ENCODE measurements at regions not wholly inside any gene's neighbourhood (a gene's known extent, or its start where the extent isn't known, plus 50 kb on each side); places are given as distances from the start of the nearest gene placed in this dataset.

- H4K20me1 ChIP-seq (replicated peaks in 1 of 2; ENCODE audit: control insufficient read depth in 1 of 2, insufficient read depth in 2 of 2, low read length in 2 of 2), result no peaks in the 10 kb centered on the region
- no peak for FAIRE-seq
- no peak overlapping the region for H3K4me2 ChIP-seq (ENCODE audit: insufficient read depth in 1 of 2, low read depth in 2 of 2, low read length in 2 of 2)
- no peaks in the 10 kb centered on the region for H3K79me1 ChIP-seq (ENCODE audit: low read depth, low read length)
- H3K4ac ChIP-seq (replicated peaks; ENCODE audit: insufficient read length, low read depth, low read length), result no peak overlapping the region
- H3K79me2 ChIP-seq (ENCODE audit: control insufficient read depth in 1 of 2, insufficient read depth in 2 of 2, low read length in 2 of 2), result no peaks in the 10 kb centered on the region
- H2BK5ac ChIP-seq (ENCODE audit: low read depth, low read length), result no peak overlapping the region
- ChIA-PET CTCF (ENCODE audit: partially characterized antibody) (interaction anchor here (0.7 kb wide), 1 partner anchor 429 kb away, joined by 3 read pairs; no protein-coding TSS in a partner anchor), POLR2A (ENCODE audit: partially characterized antibody) (no interaction called here)
- no peaks in the 10 kb centered on the region for H3K4me1 ChIP-seq (replicated peaks in 1 of 4; ENCODE audit: control insufficient read depth in 3 of 4, insufficient read depth in 4 of 4, low read length in 3 of 4)
- H2AK5ac ChIP-seq (ENCODE audit: low read depth, low read length), result no peak overlapping the region
- H3K23ac ChIP-seq (ENCODE audit: insufficient read length), result no peak overlapping the region
- H3K18ac ChIP-seq (ENCODE audit: extremely low read depth, low read length), result no peak overlapping the region
- no peaks in the 10 kb centered on the region for H3K23me2 ChIP-seq (ENCODE audit: low read depth, low read length)
- H3K27ac ChIP-seq (ENCODE audit: low read depth, low read length), result no peak overlapping the region
- no peak for DNase-seq (ENCODE audit: low read depth in 1 of 2, low spot score in 2 of 2)
- peaks cover 0 to 4% (median 0%) of the 10 kb centered on the region in 4 experiments; a peak in 1 of 8 replicates for H3K36me3 ChIP-seq (ENCODE audit: control insufficient read depth in 2 of 4, insufficient read depth in 4 of 4, low read length in 3 of 4)
- no peak overlapping the region for H2AFZ ChIP-seq (ENCODE audit: low read length)
- no peak overlapping the region for H4K91ac ChIP-seq (replicated peaks; ENCODE audit: insufficient read length, low read length)
- WGBS, 2 experiments (ENCODE audit: extremely low coverage in 1 of 2, insufficient coverage in 1 of 2, insufficient read length in 1 of 2, insufficient replicate concordance in 2 of 2, low coverage in 1 of 2, low lambda C conversion rate in 2 of 2, missing lambda C conversion rate in 1 of 2), result 92% methylated on average over 3 of the region's 3 CpGs; no CpG with 5 or more reads in 1 of the 2 experiments
- no peak overlapping the region for H4K8ac ChIP-seq (ENCODE audit: extremely low read depth, insufficient read depth, low read length)
- H2BK15ac ChIP-seq (ENCODE audit: low read length), result no peak overlapping the region
- no peaks in the 10 kb centered on the region for H3K27me3 ChIP-seq (replicated peaks in 1 of 4; ENCODE audit: control insufficient read depth in 3 of 4, extremely low read depth in 1 of 4, insufficient read depth in 3 of 4, low read length in 3 of 4)
- H2BK12ac ChIP-seq (ENCODE audit: low read depth, low read length), result no peak overlapping the region
- peaks cover 7 to 10% of the 10 kb centered on the region in 2 experiments; a peak in 2 of 4 replicates for H3K9me3 ChIP-seq (ENCODE audit: insufficient read depth in 2 of 2, low read depth in 1 of 2, low read length in 1 of 2)
- H2BK20ac ChIP-seq (ENCODE audit: low read length), result no peak overlapping the region
- H3K4me3 ChIP-seq (ENCODE audit: extremely low read depth in 1 of 4, insufficient read depth in 2 of 4, low read depth in 3 of 4, low read length in 4 of 4), result no peak overlapping the region
- H4K5ac ChIP-seq (ENCODE audit: insufficient read length, low read depth, low read length), result no peak overlapping the region
- no peak overlapping the region for H3K56ac ChIP-seq (replicated peaks; ENCODE audit: insufficient read length, low read depth, low read length)
- no peak overlapping the region for H3K14ac ChIP-seq (ENCODE audit: insufficient read length)
- H3K9ac ChIP-seq (replicated peaks in 1 of 4; ENCODE audit: extremely low read depth in 1 of 4, low read depth in 3 of 4, low read length in 3 of 4), result no peak overlapping the region
- no peak overlapping the region for H2BK120ac ChIP-seq (replicated peaks; ENCODE audit: low read depth, low read length)
- no peak for TF ChIP-seq CREB1 (IDR thresholded peaks at IDR 0.05)
- TF ChIP-seq ATF2 (IDR thresholded peaks at IDR 0.05; ENCODE audit: low read length), result no peak
- TF ChIP-seq NANOG (IDR thresholded peaks at IDR 0.05; ENCODE audit: insufficient read depth, low read depth, low read length, poor library complexity, severe bottlenecking), result no peak
- TF ChIP-seq BRCA1 (IDR thresholded peaks at IDR 0.05; ENCODE audit: low read depth, low read length), result no peak
- TF ChIP-seq POU5F1 (IDR thresholded peaks at IDR 0.05; ENCODE audit: low read depth, low read length), result no peak
- no peak for TF ChIP-seq CBX5 (IDR thresholded peaks at IDR 0.05; ENCODE audit: low read depth, low read length)
- no peak for TF ChIP-seq SP2 (IDR thresholded peaks at IDR 0.05; ENCODE audit: low read length)
- no peak for TF ChIP-seq CEBPB (IDR thresholded peaks at IDR 0.05; ENCODE audit: low read depth, low read length)
- no peak for TF ChIP-seq SAP30 (IDR thresholded peaks at IDR 0.05; ENCODE audit: insufficient read depth, insufficient replicate concordance, low read length)
- TF ChIP-seq JUND (IDR thresholded peaks at IDR 0.05; ENCODE audit: low read length), result no peak
- TF ChIP-seq GTF2F1 (IDR thresholded peaks at IDR 0.05; ENCODE audit: borderline replicate concordance, low read depth, low read length), result no peak
- TF ChIP-seq SIN3A (conservative IDR thresholded peaks at IDR 0.05 in 1 of 2, IDR thresholded peaks at IDR 0.05 in 1 of 2; ENCODE audit: low read depth in 1 of 2, low read length in 2 of 2), result no peak
- TF ChIP-seq POLR2AphosphoS5 (IDR thresholded peaks at IDR 0.05; ENCODE audit: low read depth, low read length), result no peak
- TF ChIP-seq ASH2L (IDR thresholded peaks at IDR 0.05; ENCODE audit: low read length), result no peak
Observed at GRCh38 chr15:45849136-45849535, 214.3 kb downstream of the SQOR start.

All from H1 (cell line).